DND-41 (cell line): ENCODE measurements at regions not wholly inside any gene's neighbourhood (a gene's known extent, or its start where the extent isn't known, plus 50 kb on each side); places are given as distances from the start of the nearest gene placed in this dataset.

ENCODE experiments used
- ATAC-seq: fragments of 200-7000 bp; cut with Tn5 transposase; 3 replicates; pipeline ENCODE4 v1.9.1; 2021; ENCODE audit warnings: low read depth; ENCODE audit not compliant: insufficient read depth
- DNase-seq: peaks from one replicate; pipeline ENCODE4 v3.0.0-alpha.2; 2020
- H2AFZ ChIP-seq: 2 replicates; pipeline ENCODE4 v1.6.0; 2012; ENCODE audit warnings: low read depth, low read length
- H3K27ac ChIP-seq: 2 replicates; pipeline ENCODE4 v1.5.1; 2012; ENCODE audit warnings: low read length, inconsistent platforms
- H3K27me3 ChIP-seq: fragments of 200-600 bp; sonication (generic); 2 replicates; pipeline ENCODE4 v1.6.0; 2012; ENCODE audit warnings: low read length, mild to moderate bottlenecking, inconsistent platforms; ENCODE audit not compliant: insufficient read depth, poor library complexity
- H3K36me3 ChIP-seq: 2 replicates; pipeline ENCODE4 v1.5.1; 2012; ENCODE audit warnings: low read length, inconsistent platforms; ENCODE audit not compliant: insufficient read depth
- H3K4me1 ChIP-seq: 2 replicates; pipeline ENCODE4 v1.5.1; 2012; ENCODE audit warnings: mild to moderate bottlenecking, low read length; ENCODE audit not compliant: insufficient read depth
- H3K4me2 ChIP-seq: 2 replicates; pipeline ENCODE4 v1.6.0; 2012; ENCODE audit warnings: mild to moderate bottlenecking, moderate library complexity, low read length, inconsistent platforms; ENCODE audit not compliant: insufficient read depth
- H3K4me3 ChIP-seq, 2 experiments: fragments of 200-600 bp in 1 of 2; shearing (Covaris generic) in 1 of 2; 2 replicates each; pipeline ENCODE4 v1.5.1; 2012 to 2016; ENCODE audit warnings: inconsistent platforms in 2 of 2, low read length in 2 of 2, mild to moderate bottlenecking in 2 of 2, low read depth in 1 of 2, moderate library complexity in 1 of 2
- H3K79me2 ChIP-seq: 2 replicates; pipeline ENCODE4 v1.6.0; 2012; ENCODE audit warnings: low read length, inconsistent platforms; ENCODE audit not compliant: insufficient read depth
- H3K9ac ChIP-seq: 2 replicates; pipeline ENCODE4 v1.6.0; 2012; ENCODE audit warnings: low read depth, mild to moderate bottlenecking, inconsistent platforms, low read length, moderate library complexity
- H3K9me3 ChIP-seq: 2 replicates; pipeline ENCODE4 v1.5.1; 2012; ENCODE audit warnings: low read length, moderate library complexity, mild to moderate bottlenecking, inconsistent platforms; ENCODE audit not compliant: insufficient read depth, severe bottlenecking
- H4K20me1 ChIP-seq: 2 replicates; pipeline ENCODE4 v1.6.0; 2012; ENCODE audit warnings: low read length; ENCODE audit not compliant: insufficient read depth
- CTCF ChIP-seq: IDR thresholded peaks from 2 replicates; pipeline ENCODE4 v1.5.1; 2012; ENCODE audit warnings: borderline replicate concordance, low read length, moderate library complexity, mild to moderate bottlenecking; ENCODE audit not compliant: poor library complexity, severe bottlenecking; ENCODE audit errors: extremely low read depth
- EZH2 ChIP-seq: IDR thresholded peaks from 3 replicates; pipeline ENCODE4 v1.6.1; 2012; ENCODE audit warnings: borderline replicate concordance, low read depth, mild to moderate bottlenecking, moderate library complexity, low read length, inconsistent platforms; ENCODE audit not compliant: severe bottlenecking

- H3K27me3 ChIP-seq: peaks cover 3% of the 10 kb centered on the region
- TF ChIP-seq CTCF: no peak
- TF ChIP-seq EZH2: no peak
- no peaks in the 10 kb centered on the region for H3K4me1 ChIP-seq
- H2AFZ ChIP-seq: no peak overlapping the region
- no peak for DNase-seq
- no peaks in the 10 kb centered on the region for H3K79me2 ChIP-seq
- no peak overlapping the region for H3K4me3 ChIP-seq
- no peak overlapping the region for H3K4me2 ChIP-seq
- no peak overlapping the region for H3K27ac ChIP-seq
- ATAC-seq: no peak
- H4K20me1 ChIP-seq: no peaks in the 10 kb centered on the region
- no peak overlapping the region for H3K9ac ChIP-seq
- H3K9me3 ChIP-seq: no peaks in the 10 kb centered on the region
- H3K36me3 ChIP-seq: no peaks in the 10 kb centered on the region
These were observed 120.9 kb upstream of the KL start for GRCh38 chr13:32895296-32895695.

GRCh38 chr13:32897296-32897695, 118.9 kb upstream of the KL start:
- Histone ChIP-seq H3K79me2 (no peaks in the 10 kb centered on the region), H3K4me3 (no peak overlapping the region), H3K36me3 (no peaks in the 10 kb centered on the region), H2AFZ (no peak overlapping the region), H3K27ac (no peak overlapping the region), H3K9ac (no peak overlapping the region), H4K20me1 (no peaks in the 10 kb centered on the region), H3K4me2 (no peak overlapping the region), H3K4me1 (no peaks in the 10 kb centered on the region), H3K9me3 (no peaks in the 10 kb centered on the region), H3K27me3 (peaks cover 3% of the 10 kb centered on the region)
- DNase-seq (no peak), ATAC-seq (no peak)
- no peak for TF ChIP-seq EZH2
- no peak for TF ChIP-seq CTCF

GRCh38 chr13:32902029-32902780, 114.0 kb upstream of the KL start:
- Histone ChIP-seq H3K4me2 (no peak overlapping the region), H3K27ac (no peak overlapping the region), H3K9me3 (no peaks in the 10 kb centered on the region), H3K9ac (no peak overlapping the region), H2AFZ (no peak overlapping the region), H3K27me3 (peaks cover 3% of the 10 kb centered on the region), H3K79me2 (no peaks in the 10 kb centered on the region), H3K4me1 (no peaks in the 10 kb centered on the region), H4K20me1 (no peaks in the 10 kb centered on the region), H3K4me3 (no peak overlapping the region), H3K36me3 (no peaks in the 10 kb centered on the region)
- no peak for DNase-seq
- no peak for TF ChIP-seq CTCF
- no peak for TF ChIP-seq EZH2
- ATAC-seq: no peak
